ENCODE measurements at regions not wholly inside any gene's neighbourhood (a gene's known extent, or its start where the extent isn't known, plus 50 kb on each side); places are given as distances from the start of the nearest gene placed in this dataset.

DNA sequence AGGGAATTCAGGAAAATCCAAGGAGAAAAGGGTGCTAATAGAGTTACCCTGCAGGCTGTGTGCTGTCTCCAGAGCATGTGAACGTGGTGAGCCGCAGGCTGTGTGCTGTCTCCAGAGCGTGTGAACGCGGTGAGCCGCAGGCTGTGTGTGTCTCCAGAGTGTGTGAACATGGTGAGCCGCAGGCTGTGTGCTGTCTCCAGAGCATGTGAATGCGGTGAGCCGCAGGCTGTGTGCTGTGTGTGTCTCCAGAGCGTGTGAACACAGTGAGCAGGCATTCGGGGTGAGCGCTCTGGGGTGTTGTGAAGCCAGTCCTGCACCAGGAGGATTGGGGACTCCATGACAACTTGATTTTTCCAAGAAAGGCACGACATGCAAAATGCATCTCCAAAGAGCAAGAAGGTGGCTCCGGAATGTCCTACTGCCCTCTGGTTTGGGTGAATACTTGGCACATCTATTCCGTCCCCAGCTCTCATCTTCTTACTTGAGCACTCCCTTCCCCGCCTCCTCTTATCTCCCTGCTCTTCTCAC, 407.9 kb upstream of the SHH start:
- Histone ChIP-seq H4K20me1 (replicated peaks; ENCODE audit: control insufficient read depth, extremely low read depth, insufficient read depth, low read length) (no peaks in the 10 kb centered on the region), H3K4me1 (ENCODE audit: control insufficient read depth, extremely low read depth, insufficient read depth, low read length) (no peaks in the 10 kb centered on the region), H3K36me3 (ENCODE audit: control insufficient read depth in 2 of 2, extremely low read depth in 1 of 2, insufficient read depth in 2 of 2, low read length in 2 of 2) (no peaks in the 10 kb centered on the region), H3K9me3 (replicated peaks; ENCODE audit: control insufficient read depth, insufficient read depth, low read length) (no peaks in the 10 kb centered on the region), H3K4me3 (replicated peaks in 1 of 3; ENCODE audit: insufficient read depth in 1 of 3, low read depth in 1 of 3, low read length in 3 of 3) (no peak overlapping the region), H3K27ac (ENCODE audit: insufficient read depth, low read depth, low read length) (no peak overlapping the region), H3K79me2 (ENCODE audit: control insufficient read depth, insufficient read depth, low read length) (no peaks in the 10 kb centered on the region), H3K27me3 (ENCODE audit: control insufficient read depth in 2 of 2, insufficient read depth in 2 of 2, low read length in 2 of 2) (no peaks in the 10 kb centered on the region), H3K9me1 (replicated peaks; ENCODE audit: control insufficient read depth, extremely low read depth, insufficient read depth, low read length) (no peaks in the 10 kb centered on the region), H2AFZ (ENCODE audit: low read depth, low read length) (no peak overlapping the region), H3K4me2 (ENCODE audit: insufficient read depth, low read length) (no peak overlapping the region), H3K9ac (replicated peaks; ENCODE audit: extremely low read depth, insufficient read depth, low read length) (no peak overlapping the region)
- TF ChIP-seq FOS (IDR thresholded peaks at IDR 0.05; ENCODE audit: borderline replicate concordance, insufficient read depth, low read length), result no peak
- ChIA-PET CTCF (no interaction called here), POLR2A (no interaction called here)
- BruUV-seq (replicated peaks), result no TSS peak
- dilution Hi-C loops (cut with MboI; ENCODE audit: extremely low pct_ligation_motif_present, low sequenced_read_pairs), result no loop called here
- intact Hi-C loops (cut with micrococcal nuclease), result loop anchor here (5.0 kb wide), 1 partner anchor 1682 kb away; no protein-coding TSS in a partner anchor
- DNase-seq (ENCODE audit: low read depth, low spot score) (no peak), FAIRE-seq (no peak)

DNA sequence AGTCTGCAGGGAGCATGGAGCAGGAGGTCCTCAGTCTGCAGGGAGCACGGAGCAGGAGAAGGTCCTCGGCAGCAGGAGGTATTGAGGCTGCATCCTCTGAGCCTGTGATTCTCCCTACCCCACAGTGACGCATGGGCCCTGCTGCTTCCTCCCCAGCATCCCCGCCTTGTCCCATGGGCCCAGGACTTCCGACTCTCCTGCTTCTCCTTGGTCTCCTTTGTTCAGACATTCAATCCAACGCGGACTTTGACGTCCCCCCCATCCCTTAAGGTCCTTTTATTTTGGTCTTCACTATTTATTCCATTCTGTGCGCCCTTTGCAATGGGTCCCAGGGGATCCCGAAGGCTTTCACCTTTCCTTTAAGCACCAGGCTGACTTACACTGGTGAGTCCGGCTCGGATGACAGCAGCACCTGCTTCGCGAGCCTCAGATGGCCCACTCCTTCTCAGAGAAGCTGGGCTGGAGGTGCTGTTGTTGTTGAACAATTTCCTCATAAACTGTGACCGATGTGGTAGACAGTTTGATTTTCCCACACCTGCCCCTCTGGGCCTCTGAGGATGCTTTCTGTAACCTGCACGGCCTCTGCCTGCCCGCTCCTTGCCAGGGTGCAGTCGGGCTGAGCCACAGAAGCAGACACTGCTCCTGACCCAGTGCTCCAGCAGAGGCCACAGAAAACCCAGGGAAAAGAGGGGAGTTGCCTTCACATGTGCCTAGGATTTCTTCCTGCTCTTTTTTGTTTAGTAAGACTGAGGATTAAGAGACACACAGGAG, 407.2 kb upstream of the SHH start:
- TF ChIP-seq MYC (IDR thresholded peaks at IDR 0.05; ENCODE audit: low read depth, low read length) (no peak), FOS (IDR thresholded peaks at IDR 0.05; ENCODE audit: borderline replicate concordance, insufficient read depth, low read length) (no peak), POLR2A (IDR thresholded peaks at IDR 0.05; ENCODE audit: low read depth, low read length) (no peak), JUN (IDR thresholded peaks at IDR 0.05; ENCODE audit: borderline replicate concordance, insufficient read depth, insufficient read length, low read depth) (no peak), GATA2 (IDR thresholded peaks at IDR 0.05; ENCODE audit: insufficient read depth, insufficient read length, low read depth, low read length) (no peak), EZH2 (IDR thresholded peaks at IDR 0.05; ENCODE audit: borderline replicate concordance, low read depth, low read length, severe bottlenecking) (no peak), POLR2AphosphoS5 (IDR thresholded peaks at IDR 0.05; ENCODE audit: insufficient read depth, low read depth, low read length) (no peak)
- TF ChIP-seq, protein P1, sequence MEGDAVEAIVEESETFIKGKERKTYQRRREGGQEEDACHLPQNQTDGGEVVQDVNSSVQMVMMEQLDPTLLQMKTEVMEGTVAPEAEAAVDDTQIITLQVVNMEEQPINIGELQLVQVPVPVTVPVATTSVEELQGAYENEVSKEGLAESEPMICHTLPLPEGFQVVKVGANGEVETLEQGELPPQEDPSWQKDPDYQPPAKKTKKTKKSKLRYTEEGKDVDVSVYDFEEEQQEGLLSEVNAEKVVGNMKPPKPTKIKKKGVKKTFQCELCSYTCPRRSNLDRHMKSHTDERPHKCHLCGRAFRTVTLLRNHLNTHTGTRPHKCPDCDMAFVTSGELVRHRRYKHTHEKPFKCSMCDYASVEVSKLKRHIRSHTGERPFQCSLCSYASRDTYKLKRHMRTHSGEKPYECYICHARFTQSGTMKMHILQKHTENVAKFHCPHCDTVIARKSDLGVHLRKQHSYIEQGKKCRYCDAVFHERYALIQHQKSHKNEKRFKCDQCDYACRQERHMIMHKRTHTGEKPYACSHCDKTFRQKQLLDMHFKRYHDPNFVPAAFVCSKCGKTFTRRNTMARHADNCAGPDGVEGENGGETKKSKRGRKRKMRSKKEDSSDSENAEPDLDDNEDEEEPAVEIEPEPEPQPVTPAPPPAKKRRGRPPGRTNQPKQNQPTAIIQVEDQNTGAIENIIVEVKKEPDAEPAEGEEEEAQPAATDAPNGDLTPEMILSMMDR (IDR thresholded peaks at IDR 0.05; ENCODE audit: extremely low read depth in 1 of 2, insufficient read depth in 1 of 2, low read depth in 1 of 2, low read length in 2 of 2), result no peak
- TF ChIP-seq, protein P2, sequence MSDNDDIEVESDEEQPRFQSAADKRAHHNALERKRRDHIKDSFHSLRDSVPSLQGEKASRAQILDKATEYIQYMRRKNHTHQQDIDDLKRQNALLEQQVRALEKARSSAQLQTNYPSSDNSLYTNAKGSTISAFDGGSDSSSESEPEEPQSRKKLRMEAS (IDR thresholded peaks at IDR 0.05; ENCODE audit: insufficient read depth, insufficient read length), result no peak
- H3K27me3 ChIP-seq (ENCODE audit: control insufficient read depth in 2 of 2, insufficient read depth in 2 of 2, low read length in 2 of 2), result no peaks in the 10 kb centered on the region

More for the DNA sequence above, 407.2 kb upstream of the SHH start:
- Histone ChIP-seq H3K4me2 (ENCODE audit: insufficient read depth, low read length) (no peak overlapping the region), H3K27ac (ENCODE audit: insufficient read depth, low read depth, low read length) (no peak overlapping the region), H3K9ac (replicated peaks; ENCODE audit: extremely low read depth, insufficient read depth, low read length) (no peak overlapping the region), H3K9me1 (replicated peaks; ENCODE audit: control insufficient read depth, extremely low read depth, insufficient read depth, low read length) (no peaks in the 10 kb centered on the region), H3K36me3 (ENCODE audit: control insufficient read depth in 2 of 2, extremely low read depth in 1 of 2, insufficient read depth in 2 of 2, low read length in 2 of 2) (no peaks in the 10 kb centered on the region), H4K20me1 (replicated peaks; ENCODE audit: control insufficient read depth, extremely low read depth, insufficient read depth, low read length) (no peaks in the 10 kb centered on the region), H2AFZ (ENCODE audit: low read depth, low read length) (no peak overlapping the region), H3K79me2 (ENCODE audit: control insufficient read depth, insufficient read depth, low read length) (no peaks in the 10 kb centered on the region), H3K9me3 (replicated peaks; ENCODE audit: control insufficient read depth, insufficient read depth, low read length) (no peaks in the 10 kb centered on the region), H3K4me1 (ENCODE audit: control insufficient read depth, extremely low read depth, insufficient read depth, low read length) (no peaks in the 10 kb centered on the region), H3K4me3 (replicated peaks in 1 of 3; ENCODE audit: insufficient read depth in 1 of 3, low read depth in 1 of 3, low read length in 3 of 3) (no peak overlapping the region)
- DNase-seq (ENCODE audit: low read depth, low spot score), result no peak
- BruUV-seq (replicated peaks), result no TSS peak
- POLR2A ChIA-PET, result no interaction called here
- FAIRE-seq, result no peak
- CTCF ChIA-PET, result no interaction called here
- intact Hi-C loops (cut with micrococcal nuclease), result loop anchor here (5.0 kb wide), 1 partner anchor 1683 kb away; no protein-coding TSS in a partner anchor
- dilution Hi-C loops (cut with MboI; ENCODE audit: extremely low pct_ligation_motif_present, low sequenced_read_pairs), result no loop called here
